Neuronal stem cell (in vitro differentiated cells): ENCODE measurements at regions not wholly inside any gene's neighbourhood (a gene's known extent, or its start where the extent isn't known, plus 50 kb on each side); places are given as distances from the start of the nearest gene placed in this dataset.

Experiments
- DNase-seq: peaks from one replicate; pipeline ENCODE4 v3.0.0-alpha.2; 2013; ENCODE audit warnings: low spot score
- H2AFZ ChIP-seq: one replicate; pipeline ENCODE4 v1.6.1; 2013; ENCODE audit warnings: mild to moderate bottlenecking, low read length, inconsistent platforms
- H2AK5ac ChIP-seq: 2 replicates; pipeline ENCODE4 v1.6.1; 2013; ENCODE audit warnings: low read depth, mild to moderate bottlenecking, inconsistent platforms, low read length, moderate library complexity, mixed read lengths
- H2BK120ac ChIP-seq: 2 replicates; pipeline ENCODE4 v1.6.1; 2013; ENCODE audit warnings: low read depth, mild to moderate bottlenecking, inconsistent platforms, low read length, moderate library complexity, mixed read lengths
- H2BK12ac ChIP-seq: one replicate; pipeline ENCODE4 v1.6.1; 2013; ENCODE audit warnings: low read length, inconsistent platforms
- H2BK15ac ChIP-seq: 2 replicates; pipeline ENCODE4 v1.6.1; 2013; ENCODE audit warnings: mild to moderate bottlenecking, low read length, inconsistent platforms, mixed read lengths
- H2BK5ac ChIP-seq: one replicate; pipeline ENCODE4 v1.6.1; 2013; ENCODE audit warnings: inconsistent platforms, mild to moderate bottlenecking, low read length, moderate library complexity
- H3K14ac ChIP-seq: one replicate; pipeline ENCODE4 v1.6.1; 2013; ENCODE audit warnings: low read length, inconsistent platforms
- H3K18ac ChIP-seq: 2 replicates; pipeline ENCODE4 v1.6.1; 2013; ENCODE audit warnings: low read length, inconsistent platforms
- H3K23ac ChIP-seq: 2 replicates; pipeline ENCODE4 v1.6.1; 2013; ENCODE audit warnings: low read depth, mild to moderate bottlenecking, mixed read lengths, low read length, inconsistent platforms; ENCODE audit not compliant: poor library complexity
- H3K27ac ChIP-seq: replicated peaks from 3 replicates; pipeline ENCODE4 v1.5.1; 2013; ENCODE audit warnings: low read length, inconsistent platforms
- H3K27me3 ChIP-seq, 3 experiments: 2 replicates each; pipeline ENCODE4 v1.6.1; 2013; ENCODE audit warnings: low read length in 3 of 3, mild to moderate bottlenecking in 2 of 3, inconsistent platforms in 1 of 3, low read depth in 1 of 3, mixed read lengths in 1 of 3, moderate library complexity in 1 of 3; ENCODE audit not compliant: control insufficient read depth in 3 of 3, insufficient read depth in 3 of 3
- H3K36me3 ChIP-seq, 2 donors: replicated peaks in 1 of 2; 2 replicates each; pipeline ENCODE4 v1.6.1; 2013; ENCODE audit warnings: low read length in 2 of 2; ENCODE audit not compliant: control insufficient read depth in 2 of 2, insufficient read depth in 2 of 2
- H3K4ac ChIP-seq: 2 replicates; pipeline ENCODE4 v1.6.1; 2013; ENCODE audit warnings: inconsistent platforms, mild to moderate bottlenecking, low read length, moderate library complexity
- H3K4me1 ChIP-seq, 2 donors: 1 replicate in 1 of 2; 2 replicates in 1 of 2; pipeline ENCODE4 v1.6.1; 2013; ENCODE audit warnings: low read length in 2 of 2, low read depth in 1 of 2; ENCODE audit not compliant: control insufficient read depth in 2 of 2, insufficient read depth in 1 of 2
- H3K4me2 ChIP-seq: one replicate; pipeline ENCODE4 v1.6.1; 2013; ENCODE audit warnings: mild to moderate bottlenecking, low read length, inconsistent platforms; ENCODE audit not compliant: insufficient read depth, poor library complexity, severe bottlenecking
- H3K4me3 ChIP-seq, 2 donors: 2 replicates each; pipeline ENCODE4 v1.5.1; 2013; ENCODE audit warnings: low read length in 2 of 2, mild to moderate bottlenecking in 2 of 2, inconsistent platforms in 1 of 2, moderate library complexity in 1 of 2
- H3K79me1 ChIP-seq: one replicate; pipeline ENCODE4 v1.6.1; 2013; ENCODE audit warnings: low read depth, mild to moderate bottlenecking, inconsistent platforms, low read length, moderate library complexity
- H3K9ac ChIP-seq: one replicate; pipeline ENCODE4 v1.6.1; 2013; ENCODE audit warnings: mild to moderate bottlenecking, low read depth, low read length, inconsistent platforms; ENCODE audit not compliant: poor library complexity
- H3K9me3 ChIP-seq, 2 donors: replicated peaks in 1 of 2; 2 replicates each; pipeline versions ENCODE3 to v1.6.1; 2013; ENCODE audit warnings: low read length in 2 of 2, mild to moderate bottlenecking in 2 of 2, inconsistent platforms in 1 of 2, low read depth in 1 of 2, mixed read lengths in 1 of 2, moderate library complexity in 1 of 2; ENCODE audit not compliant: control insufficient read depth in 2 of 2, insufficient read depth in 1 of 2
- H4K8ac ChIP-seq: one replicate; pipeline ENCODE4 v1.6.1; 2013; ENCODE audit warnings: low read depth, mild to moderate bottlenecking, inconsistent platforms, low read length, moderate library complexity
- H4K91ac ChIP-seq: one replicate; pipeline ENCODE4 v1.6.1; 2013; ENCODE audit warnings: low read length, low read depth, mild to moderate bottlenecking, inconsistent platforms; ENCODE audit not compliant: poor library complexity
- WGBS, 2 donors: extraction: QIAGEN DNeasy Blood & Tissue Kit; methylation state at CpG; one replicate each; pipeline ENCODE4 v1.1.7; 2013; ENCODE audit warnings: missing lambda C conversion rate in 2 of 2, mixed read lengths in 1 of 2; ENCODE audit not compliant: insufficient read length in 2 of 2, insufficient replicate concordance in 1 of 2; ENCODE audit errors: extremely low coverage in 2 of 2; 5-methylcytosine and 5-hydroxymethylcytosine counted together

- Histone ChIP-seq H3K27me3 (no peaks in the 10 kb centered on the region), H2AFZ (no peak overlapping the region)
- WGBS, 2 donors: no CpG with 5 or more reads among the region's 1 CpG
Observed at GRCh38 chr4:154164931-154165839, 326.4 kb downstream of the DCHS2 start.

GRCh38 chr4:154160519-154161301, 330.9 kb downstream of the DCHS2 start:
- H2BK12ac ChIP-seq: no peak overlapping the region
- H3K27ac ChIP-seq: no peak overlapping the region
- peaks cover 0 to 2% of the 10 kb centered on the region in 2 donors for H3K9me3 ChIP-seq
- H3K14ac ChIP-seq: no peak overlapping the region
- H3K4me3 ChIP-seq: no peak overlapping the region
- H3K4me2 ChIP-seq: no peak overlapping the region
- H3K18ac ChIP-seq: no peak overlapping the region
- H3K4me1 ChIP-seq: peaks cover 0 to 6% of the 10 kb centered on the region in 2 donors
- WGBS, 2 donors: no CpG with 5 or more reads among the region's 5 CpGs
- H2AK5ac ChIP-seq: no peak overlapping the region
- no peak overlapping the region for H3K23ac ChIP-seq
- H2BK15ac ChIP-seq: no peak overlapping the region
- H3K9ac ChIP-seq: no peak overlapping the region
- no peak overlapping the region for H3K4ac ChIP-seq
- H3K27me3 ChIP-seq: no peaks in the 10 kb centered on the region
- no peaks in the 10 kb centered on the region for H3K79me1 ChIP-seq
- no peak overlapping the region for H2BK5ac ChIP-seq
- no peaks in the 10 kb centered on the region for H3K36me3 ChIP-seq
- H2BK120ac ChIP-seq: no peak overlapping the region
- no peak overlapping the region for H4K91ac ChIP-seq
- no peak for DNase-seq
- H4K8ac ChIP-seq: no peak overlapping the region
- no peak overlapping the region for H2AFZ ChIP-seq

More at GRCh38 chr4:154164931-154165839, 326.4 kb downstream of the DCHS2 start:
- Histone ChIP-seq H2BK5ac (no peak overlapping the region), H3K79me1 (no peaks in the 10 kb centered on the region), H4K91ac (no peak overlapping the region), H3K23ac (no peak overlapping the region), H3K4ac (no peak overlapping the region), H3K9me3 (peaks cover 0 to 2% of the 10 kb centered on the region in 2 donors), H3K27ac (no peak overlapping the region), H3K4me2 (no peak overlapping the region), H3K36me3 (no peaks in the 10 kb centered on the region), H3K4me3 (no peak overlapping the region), H2BK12ac (no peak overlapping the region), H2BK15ac (no peak overlapping the region), H3K18ac (no peak overlapping the region), H3K4me1 (peaks cover 0 to 6% of the 10 kb centered on the region in 2 donors), H2AK5ac (no peak overlapping the region), H4K8ac (no peak overlapping the region), H3K9ac (no peak overlapping the region), H2BK120ac (no peak overlapping the region), H3K14ac (no peak overlapping the region)
- DNase-seq: no peak

- H3K23ac ChIP-seq: no peak overlapping the region
Observed at GRCh38 chr4:154158361-154159155, 333.0 kb downstream of the DCHS2 start.

More at GRCh38 chr4:154158361-154159155, 333.0 kb downstream of the DCHS2 start:
- H2BK5ac ChIP-seq: no peak overlapping the region
- no peak overlapping the region for H2AK5ac ChIP-seq
- no peak overlapping the region for H2AFZ ChIP-seq
- no peaks in the 10 kb centered on the region for H3K27me3 ChIP-seq
- peaks cover 0 to 6% of the 10 kb centered on the region in 2 donors for H3K4me1 ChIP-seq
- WGBS, 2 donors: no CpG with 5 or more reads among the region's 6 CpGs
- no peaks in the 10 kb centered on the region for H3K79me1 ChIP-seq
- no peak overlapping the region for H3K9ac ChIP-seq
- H4K91ac ChIP-seq: no peak overlapping the region
- no peak overlapping the region for H3K14ac ChIP-seq
- H3K9me3 ChIP-seq: no peaks in the 10 kb centered on the region
- H3K27ac ChIP-seq: no peak overlapping the region
- H3K36me3 ChIP-seq: no peaks in the 10 kb centered on the region
- no peak overlapping the region for H3K18ac ChIP-seq
- no peak overlapping the region for H2BK12ac ChIP-seq
- H2BK120ac ChIP-seq: no peak overlapping the region
- no peak overlapping the region for H3K4me2 ChIP-seq
- no peak for DNase-seq
- H3K4me3 ChIP-seq: no peak overlapping the region
- H3K4ac ChIP-seq: no peak overlapping the region
- no peak overlapping the region for H4K8ac ChIP-seq
- H2BK15ac ChIP-seq: no peak overlapping the region
